HepG2 (cell line): ENCODE measurements at regions not wholly inside any gene's neighbourhood (a gene's known extent, or its start where the extent isn't known, plus 50 kb on each side); places are given as distances from the start of the nearest gene placed in this dataset.

Experiments used
- ATAC-seq: fragments of 200-7000 bp; cut with Tn5 transposase; 3 replicates; pipeline ENCODE4 v1.9.1; 2020; ENCODE audit warnings: mild to moderate bottlenecking, moderate library complexity
- BruUV-seq: library from RNA; stranded (reverse); fragments of 400-500 nt; replicated peaks from 2 replicates; lab custom pipeline; 2021; lab: Mats Ljungman, UMichigan
- CTCF ChIA-PET: fragments of 300-600 bp; formaldehyde crosslinking; extraction: SDS; loops from one replicate; lab custom pipeline; 2021; ENCODE audit warnings: low total read pairs, inconsistent platforms, low intra/inter-chr PET ratio; lab: Yijun Ruan, JAX
- POLR2A ChIA-PET: fragments of 350-600 bp; sonication (Branson Sonifier 250); formaldehyde crosslinking; loops from one replicate; lab custom pipeline; 2020; ENCODE audit warnings: antibody characterized with exemption, inconsistent platforms; lab: Yijun Ruan, JAX
- DNase-seq: peaks from one replicate; pipeline ENCODE4 v3.0.0-alpha.2; 2015; ENCODE audit warnings: low spot score
- FAIRE-seq: peaks from 3 replicates; lab custom pipeline; 2011; peaks lifted over from hg19 to GRCh38; lab: Jason Lieb, UNC
- H2AFZ ChIP-seq: one replicate; pipeline ENCODE4 v1.6.1; 2011; ENCODE audit warnings: low read length, inconsistent platforms
- H3K27ac ChIP-seq: fragments of 300-600 bp; 3 replicates; pipeline ENCODE4 v1.8.0; 2011; ENCODE audit warnings: mixed run types, mild to moderate bottlenecking, mixed read lengths, low read length, inconsistent platforms; ENCODE audit not compliant: insufficient read depth; ENCODE audit errors: extremely low read length
- H3K27me3 ChIP-seq, 2 experiments: fragments of 200-600 bp in 1 of 2; 2 replicates in 1 of 2; 3 replicates in 1 of 2; pipeline versions ENCODE4 v1.6.0 to v1.8.0; 2011; ENCODE audit warnings: low read length in 2 of 2, mild to moderate bottlenecking in 2 of 2, moderate library complexity in 2 of 2, inconsistent platforms in 1 of 2; ENCODE audit not compliant: insufficient read depth in 2 of 2, control insufficient read depth in 1 of 2
- H3K36me3 ChIP-seq, 2 experiments: fragments of 200-600 bp in 1 of 2; replicated peaks in 1 of 2; 2 replicates in 1 of 2; 3 replicates in 1 of 2; pipeline versions ENCODE4 v1.5.1 to v1.8.0; 2011; ENCODE audit warnings: low read length in 2 of 2, inconsistent platforms in 1 of 2; ENCODE audit not compliant: insufficient read depth in 2 of 2, control insufficient read depth in 1 of 2
- H3K4me1 ChIP-seq: 2 replicates; pipeline ENCODE4 v1.5.1; 2012; ENCODE audit warnings: low read length, inconsistent platforms; ENCODE audit not compliant: insufficient read depth
- H3K4me2 ChIP-seq: 2 replicates; pipeline ENCODE4 v1.6.0; 2011; ENCODE audit warnings: low read depth, low read length, inconsistent platforms
- H3K4me3 ChIP-seq, 3 experiments: fragments of 200-600 bp in 1 of 3; sonication (generic), shearing (Covaris generic) in 1 of 3; replicated peaks in 1 of 3; 2 replicates each; pipeline ENCODE4 v1.5.1; 2011 to 2016; ENCODE audit warnings: low read length in 3 of 3, inconsistent platforms in 2 of 3, low read depth in 2 of 3, mild to moderate bottlenecking in 2 of 3, control low read depth in 1 of 3, mixed read lengths in 1 of 3; ENCODE audit not compliant: insufficient read depth in 1 of 3
- H3K79me2 ChIP-seq: one replicate; pipeline ENCODE4 v1.6.1; 2011; ENCODE audit warnings: low read length, inconsistent platforms; ENCODE audit not compliant: insufficient read depth
- H3K9ac ChIP-seq: 2 replicates; pipeline ENCODE4 v1.6.0; 2011; ENCODE audit warnings: mild to moderate bottlenecking, low read depth, low read length, inconsistent platforms; ENCODE audit not compliant: insufficient read depth
- H3K9me3 ChIP-seq: 2 replicates; pipeline ENCODE4 v1.5.1; 2012; ENCODE audit warnings: mild to moderate bottlenecking, low read length
- H4K20me1 ChIP-seq: 2 replicates; pipeline ENCODE4 v1.6.0; 2011; ENCODE audit warnings: inconsistent platforms, mild to moderate bottlenecking, low read length, moderate library complexity; ENCODE audit not compliant: insufficient read depth
- CCAR2 ChIP-seq: fragments of 200-400 bp; formaldehyde crosslinking; optimal IDR thresholded peaks from 2 replicates; pipeline ENCODE3; 2018; ENCODE audit warnings: low read depth, mild to moderate bottlenecking, low read length, moderate library complexity
- ERF ChIP-seq: IDR thresholded peaks from 2 replicates; pipeline ENCODE4 v1.6.1; 2018; ENCODE audit warnings: missing biosample characterization, missing genetic modification reagents
- MBNL3 ChIP-seq: fragments of 250-450 bp; sonication (Bioruptor Pico); conservative IDR thresholded peaks from 2 replicates; pipeline ENCODE4 v1.8.0; 2022; ENCODE audit warnings: mild to moderate bottlenecking, inconsistent platforms
- MTA1 ChIP-seq: sonication (generic); formaldehyde crosslinking; IDR thresholded peaks from 2 replicates; pipeline ENCODE4 v1.4.0; 2020; ENCODE audit warnings: missing genetic modification reagents, mild to moderate bottlenecking, borderline replicate concordance
- ZIK1 ChIP-seq: sonication (generic); formaldehyde crosslinking; IDR thresholded peaks from 2 replicates; pipeline ENCODE4 v1.5.0; 2020; ENCODE audit warnings: mild to moderate bottlenecking, low read depth, missing genetic modification reagents, borderline replicate concordance
- ZKSCAN1 ChIP-seq: fragments of 150-350 bp; IDR thresholded peaks from 2 replicates; pipeline ENCODE4 v1.6.1; 2014; ENCODE audit warnings: low read length
- ZNF296 ChIP-seq: sonication (generic); formaldehyde crosslinking; conservative IDR thresholded peaks from 2 replicates; pipeline ENCODE4 v1.5.0; 2020; ENCODE audit warnings: mild to moderate bottlenecking, missing genetic modification reagents
- ZNF569 ChIP-seq: sonication (generic); formaldehyde crosslinking; IDR thresholded peaks from 2 replicates; pipeline ENCODE4 v1.5.0; 2020; ENCODE audit warnings: mild to moderate bottlenecking, missing genetic modification reagents, moderate library complexity, borderline replicate concordance
- WGBS: methylation state at CpG from one replicate; pipeline ENCODE4 v1.1.6; 2017; ENCODE audit warnings: low lambda C conversion rate; 5-methylcytosine and 5-hydroxymethylcytosine counted together
- in situ Hi-C: cut with HindIII; loops from 2 replicates; pipeline ENCODE4 v1.10.0; 2017; ENCODE audit warnings: low pct_unique_long_range_greater_than_20kb; ENCODE audit not compliant: extremely low pct_ligation_motif_present
- intact Hi-C: fragments of 100-400 bp; cut with micrococcal nuclease; formaldehyde crosslinking; loops from one replicate; pipeline ENCODE4 v1.10.0; 2022; ENCODE audit not compliant: unreplicated experiment
- TF ChIP-seq, protein P1 (sequence below): sonication (generic); formaldehyde crosslinking; IDR thresholded peaks from 2 replicates; pipeline ENCODE4 v1.4.0; 2020; ENCODE audit warnings: mild to moderate bottlenecking, missing genetic modification reagents
- TF ChIP-seq, protein P2 (sequence below): sonication (generic); formaldehyde crosslinking; IDR thresholded peaks from 2 replicates; pipeline ENCODE4 v1.5.1; 2020; ENCODE audit warnings: missing genetic modification reagents, mild to moderate bottlenecking, borderline replicate concordance
- TF ChIP-seq, protein P3 (sequence below): sonication (generic); formaldehyde crosslinking; conservative IDR thresholded peaks from 2 replicates; pipeline ENCODE4 v1.4.0; 2020; ENCODE audit warnings: missing genetic modification reagents
- TF ChIP-seq, protein P4 (sequence below): sonication (generic); formaldehyde crosslinking; IDR thresholded peaks from 2 replicates; pipeline ENCODE4 v1.5.1; 2020; ENCODE audit warnings: missing genetic modification reagents, mild to moderate bottlenecking, borderline replicate concordance

DNA sequence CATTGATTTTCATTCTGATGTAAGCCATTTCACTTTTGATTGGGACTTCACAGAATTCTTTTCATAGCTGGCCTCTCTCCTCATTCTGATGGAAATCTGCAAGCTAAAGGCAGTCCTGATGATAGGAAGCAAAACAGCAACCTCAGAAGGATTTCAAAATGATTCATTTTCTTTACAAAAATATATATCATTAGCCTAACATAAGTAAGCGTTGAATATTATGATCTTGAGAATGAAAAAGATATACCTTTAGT is 143.1 kb upstream of the GJE1 start (continued):
- TF ChIP-seq, protein P1, sequence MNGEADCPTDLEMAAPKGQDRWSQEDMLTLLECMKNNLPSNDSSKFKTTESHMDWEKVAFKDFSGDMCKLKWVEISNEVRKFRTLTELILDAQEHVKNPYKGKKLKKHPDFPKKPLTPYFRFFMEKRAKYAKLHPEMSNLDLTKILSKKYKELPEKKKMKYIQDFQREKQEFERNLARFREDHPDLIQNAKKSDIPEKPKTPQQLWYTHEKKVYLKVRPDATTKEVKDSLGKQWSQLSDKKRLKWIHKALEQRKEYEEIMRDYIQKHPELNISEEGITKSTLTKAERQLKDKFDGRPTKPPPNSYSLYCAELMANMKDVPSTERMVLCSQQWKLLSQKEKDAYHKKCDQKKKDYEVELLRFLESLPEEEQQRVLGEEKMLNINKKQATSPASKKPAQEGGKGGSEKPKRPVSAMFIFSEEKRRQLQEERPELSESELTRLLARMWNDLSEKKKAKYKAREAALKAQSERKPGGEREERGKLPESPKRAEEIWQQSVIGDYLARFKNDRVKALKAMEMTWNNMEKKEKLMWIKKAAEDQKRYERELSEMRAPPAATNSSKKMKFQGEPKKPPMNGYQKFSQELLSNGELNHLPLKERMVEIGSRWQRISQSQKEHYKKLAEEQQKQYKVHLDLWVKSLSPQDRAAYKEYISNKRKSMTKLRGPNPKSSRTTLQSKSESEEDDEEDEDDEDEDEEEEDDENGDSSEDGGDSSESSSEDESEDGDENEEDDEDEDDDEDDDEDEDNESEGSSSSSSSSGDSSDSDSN (CRISPR knock-in tag) = no peak
- TF ChIP-seq ZIK1 (CRISPR knock-in tag) (no peak), ZNF296 (CRISPR knock-in tag) (no peak)
- TF ChIP-seq, protein P2, sequence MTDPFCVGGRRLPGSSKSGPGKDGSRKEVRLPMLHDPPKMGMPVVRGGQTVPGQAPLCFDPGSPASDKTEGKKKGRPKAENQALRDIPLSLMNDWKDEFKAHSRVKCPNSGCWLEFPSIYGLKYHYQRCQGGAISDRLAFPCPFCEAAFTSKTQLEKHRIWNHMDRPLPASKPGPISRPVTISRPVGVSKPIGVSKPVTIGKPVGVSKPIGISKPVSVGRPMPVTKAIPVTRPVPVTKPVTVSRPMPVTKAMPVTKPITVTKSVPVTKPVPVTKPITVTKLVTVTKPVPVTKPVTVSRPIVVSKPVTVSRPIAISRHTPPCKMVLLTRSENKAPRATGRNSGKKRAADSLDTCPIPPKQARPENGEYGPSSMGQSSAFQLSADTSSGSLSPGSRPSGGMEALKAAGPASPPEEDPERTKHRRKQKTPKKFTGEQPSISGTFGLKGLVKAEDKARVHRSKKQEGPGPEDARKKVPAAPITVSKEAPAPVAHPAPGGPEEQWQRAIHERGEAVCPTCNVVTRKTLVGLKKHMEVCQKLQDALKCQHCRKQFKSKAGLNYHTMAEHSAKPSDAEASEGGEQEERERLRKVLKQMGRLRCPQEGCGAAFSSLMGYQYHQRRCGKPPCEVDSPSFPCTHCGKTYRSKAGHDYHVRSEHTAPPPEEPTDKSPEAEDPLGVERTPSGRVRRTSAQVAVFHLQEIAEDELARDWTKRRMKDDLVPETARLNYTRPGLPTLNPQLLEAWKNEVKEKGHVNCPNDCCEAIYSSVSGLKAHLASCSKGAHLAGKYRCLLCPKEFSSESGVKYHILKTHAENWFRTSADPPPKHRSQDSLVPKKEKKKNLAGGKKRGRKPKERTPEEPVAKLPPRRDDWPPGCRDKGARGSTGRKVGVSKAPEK = no peak
- TF ChIP-seq, all 625 proteins: peak for 0

DNA sequence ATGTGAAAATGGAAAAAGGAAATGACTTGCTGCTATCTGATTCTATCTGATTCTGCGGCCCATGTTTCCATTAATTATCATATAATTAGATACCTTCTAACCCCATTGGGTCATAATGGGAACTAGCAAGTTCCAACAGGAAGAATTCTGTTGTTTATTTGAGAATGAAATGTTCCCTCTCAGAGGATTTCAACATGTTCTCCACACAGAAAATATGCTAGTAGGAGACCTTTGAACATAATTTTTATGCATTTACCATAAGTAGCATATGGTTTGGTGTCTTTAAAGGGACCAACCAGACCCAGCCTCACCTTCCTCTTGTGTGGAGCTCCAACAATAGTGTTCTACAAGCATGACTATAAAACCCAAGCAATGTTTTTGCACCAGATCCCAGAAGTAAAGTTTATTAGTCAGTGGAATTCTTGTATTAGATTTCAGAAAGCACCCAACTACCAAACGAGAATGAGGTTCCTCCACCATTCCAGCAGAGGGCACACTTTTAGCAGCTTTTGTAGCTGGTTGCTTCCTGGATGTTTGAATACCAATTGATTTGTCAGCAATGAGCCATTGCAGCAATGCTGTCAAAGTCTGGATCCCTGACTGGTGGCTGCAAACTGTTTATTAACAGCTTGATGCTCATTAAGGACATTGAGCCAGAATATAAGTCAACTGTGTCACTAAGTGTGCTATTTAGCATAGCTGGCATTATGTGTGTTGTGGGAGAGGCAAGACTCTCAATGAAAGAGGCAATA is 143.6 kb upstream of the GJE1 start:
- Histone ChIP-seq H3K9ac (no peak overlapping the region), H2AFZ (no peak overlapping the region), H3K9me3 (no peaks in the 10 kb centered on the region), H3K4me2 (no peak overlapping the region), H4K20me1 (no peaks in the 10 kb centered on the region), H3K4me3 (no peak overlapping the region), H3K36me3 (no peaks in the 10 kb centered on the region), H3K27me3 (no peaks in the 10 kb centered on the region), H3K27ac (no peak overlapping the region), H3K79me2 (no peaks in the 10 kb centered on the region), H3K4me1 (no peaks in the 10 kb centered on the region)
- no TSS peak for BruUV-seq
- peak; percentile 60 for FAIRE-seq
- peak; percentile 92 for ATAC-seq
- ChIA-PET CTCF (interaction anchor here (1.4 to 2.7 kb wide), 2 partner anchors 123 to 218 kb away, joined by 13 to 30 read pairs; no protein-coding TSS in a partner anchor), POLR2A (no interaction called here)
- in situ Hi-C loops = loop anchor here (10.0 kb wide), 2 partner anchors 126 to 216 kb away; no protein-coding TSS in a partner anchor
- WGBS = 0% methylated on average over 2 of the region's 2 CpGs
- DNase-seq = peak; percentile 65
- intact Hi-C loops = loop anchor here (1.0 kb wide), 2 partner anchors 123 to 218 kb away; no protein-coding TSS in a partner anchor
- no peak for TF ChIP-seq MTA1 (CRISPR knock-in tag)
- TF ChIP-seq ZKSCAN1 = no peak
- TF ChIP-seq ZNF569 = no peak
- TF ChIP-seq MBNL3 (CRISPR knock-in tag) = no peak
- TF ChIP-seq ZIK1 (CRISPR knock-in tag) = no peak
- TF ChIP-seq, protein P3, sequence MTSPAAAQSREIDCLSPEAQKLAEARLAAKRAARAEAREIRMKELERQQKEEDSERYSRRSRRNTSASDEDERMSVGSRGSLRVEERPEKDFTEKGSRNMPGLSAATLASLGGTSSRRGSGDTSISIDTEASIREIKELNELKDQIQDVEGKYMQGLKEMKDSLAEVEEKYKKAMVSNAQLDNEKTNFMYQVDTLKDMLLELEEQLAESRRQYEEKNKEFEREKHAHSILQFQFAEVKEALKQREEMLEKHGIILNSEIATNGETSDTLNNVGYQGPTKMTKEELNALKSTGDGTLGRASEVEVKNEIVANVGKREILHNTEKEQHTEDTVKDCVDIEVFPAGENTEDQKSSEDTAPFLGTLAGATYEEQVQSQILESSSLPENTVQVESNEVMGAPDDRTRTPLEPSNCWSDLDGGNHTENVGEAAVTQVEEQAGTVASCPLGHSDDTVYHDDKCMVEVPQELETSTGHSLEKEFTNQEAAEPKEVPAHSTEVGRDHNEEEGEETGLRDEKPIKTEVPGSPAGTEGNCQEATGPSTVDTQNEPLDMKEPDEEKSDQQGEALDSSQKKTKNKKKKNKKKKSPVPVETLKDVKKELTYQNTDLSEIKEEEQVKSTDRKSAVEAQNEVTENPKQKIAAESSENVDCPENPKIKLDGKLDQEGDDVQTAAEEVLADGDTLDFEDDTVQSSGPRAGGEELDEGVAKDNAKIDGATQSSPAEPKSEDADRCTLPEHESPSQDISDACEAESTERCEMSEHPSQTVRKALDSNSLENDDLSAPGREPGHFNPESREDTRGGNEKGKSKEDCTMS = no peak
- TF ChIP-seq, protein P4, sequence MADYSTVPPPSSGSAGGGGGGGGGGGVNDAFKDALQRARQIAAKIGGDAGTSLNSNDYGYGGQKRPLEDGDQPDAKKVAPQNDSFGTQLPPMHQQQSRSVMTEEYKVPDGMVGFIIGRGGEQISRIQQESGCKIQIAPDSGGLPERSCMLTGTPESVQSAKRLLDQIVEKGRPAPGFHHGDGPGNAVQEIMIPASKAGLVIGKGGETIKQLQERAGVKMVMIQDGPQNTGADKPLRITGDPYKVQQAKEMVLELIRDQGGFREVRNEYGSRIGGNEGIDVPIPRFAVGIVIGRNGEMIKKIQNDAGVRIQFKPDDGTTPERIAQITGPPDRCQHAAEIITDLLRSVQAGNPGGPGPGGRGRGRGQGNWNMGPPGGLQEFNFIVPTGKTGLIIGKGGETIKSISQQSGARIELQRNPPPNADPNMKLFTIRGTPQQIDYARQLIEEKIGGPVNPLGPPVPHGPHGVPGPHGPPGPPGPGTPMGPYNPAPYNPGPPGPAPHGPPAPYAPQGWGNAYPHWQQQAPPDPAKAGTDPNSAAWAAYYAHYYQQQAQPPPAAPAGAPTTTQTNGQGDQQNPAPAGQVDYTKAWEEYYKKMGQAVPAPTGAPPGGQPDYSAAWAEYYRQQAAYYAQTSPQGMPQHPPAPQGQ (CRISPR knock-in tag) = no peak
- TF ChIP-seq CCAR2 = no peak
- 0 out of 2 replicates have a peak, but pooled peaks have one; percentile 28 for TF ChIP-seq ERF
